22Rv1 (cell line): ENCODE measurements at regions not wholly inside any gene's neighbourhood (a gene's known extent, or its start where the extent isn't known, plus 50 kb on each side); places are given as distances from the start of the nearest gene placed in this dataset.

Experiments
- H3K27ac ChIP-seq: fragments of 450-650 bp; 2 replicates; pipeline ENCODE4 v1.5.1; 2017
- ZFX ChIP-seq: fragments of 450-650 bp; IDR thresholded peaks from 2 replicates; pipeline ENCODE4 v1.6.1; 2017; ENCODE audit warnings: antibody characterized with exemption, borderline replicate concordance
- TF ChIP-seq, protein P1 (sequence below): fragments of 450-650 bp; IDR thresholded peaks from 2 replicates; pipeline ENCODE4 v1.5.1; 2017; ENCODE audit warnings: mild to moderate bottlenecking

DNA sequence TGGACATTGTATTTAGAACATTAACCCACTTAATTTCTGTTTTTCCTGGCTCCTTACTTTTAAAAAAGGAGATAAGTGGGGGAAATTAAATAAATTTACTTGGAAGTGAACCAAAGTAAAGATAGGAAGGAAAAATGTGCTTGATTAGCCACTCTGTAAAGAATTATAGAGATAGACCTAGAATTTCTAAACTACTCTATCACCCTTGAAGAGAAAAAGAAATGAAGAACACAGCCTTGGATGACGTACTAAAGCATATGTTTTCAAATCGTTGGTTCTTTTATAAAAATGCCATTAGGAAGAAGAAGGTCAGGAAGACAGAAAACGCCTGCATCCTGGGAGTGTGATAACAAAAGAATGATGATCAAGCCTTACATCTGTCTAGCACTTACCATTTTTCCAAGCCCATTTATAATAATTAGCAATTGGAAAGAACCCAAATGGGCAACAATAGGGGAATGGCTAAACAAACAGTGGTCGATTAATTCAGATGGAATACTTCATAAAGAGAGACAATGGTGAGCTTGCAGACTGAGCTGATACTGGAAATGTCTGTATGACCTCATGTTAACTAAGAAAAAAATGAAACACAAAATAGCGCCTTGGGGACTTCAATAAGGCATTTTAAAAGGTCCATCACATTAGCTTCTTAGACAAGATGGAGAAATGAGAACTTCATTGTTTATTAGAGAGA lies 81.0 kb upstream of the LRRC55 start:
- TF ChIP-seq ZFX, result no peak
- TF ChIP-seq, protein P1, sequence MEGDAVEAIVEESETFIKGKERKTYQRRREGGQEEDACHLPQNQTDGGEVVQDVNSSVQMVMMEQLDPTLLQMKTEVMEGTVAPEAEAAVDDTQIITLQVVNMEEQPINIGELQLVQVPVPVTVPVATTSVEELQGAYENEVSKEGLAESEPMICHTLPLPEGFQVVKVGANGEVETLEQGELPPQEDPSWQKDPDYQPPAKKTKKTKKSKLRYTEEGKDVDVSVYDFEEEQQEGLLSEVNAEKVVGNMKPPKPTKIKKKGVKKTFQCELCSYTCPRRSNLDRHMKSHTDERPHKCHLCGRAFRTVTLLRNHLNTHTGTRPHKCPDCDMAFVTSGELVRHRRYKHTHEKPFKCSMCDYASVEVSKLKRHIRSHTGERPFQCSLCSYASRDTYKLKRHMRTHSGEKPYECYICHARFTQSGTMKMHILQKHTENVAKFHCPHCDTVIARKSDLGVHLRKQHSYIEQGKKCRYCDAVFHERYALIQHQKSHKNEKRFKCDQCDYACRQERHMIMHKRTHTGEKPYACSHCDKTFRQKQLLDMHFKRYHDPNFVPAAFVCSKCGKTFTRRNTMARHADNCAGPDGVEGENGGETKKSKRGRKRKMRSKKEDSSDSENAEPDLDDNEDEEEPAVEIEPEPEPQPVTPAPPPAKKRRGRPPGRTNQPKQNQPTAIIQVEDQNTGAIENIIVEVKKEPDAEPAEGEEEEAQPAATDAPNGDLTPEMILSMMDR, result no peak
- no peak overlapping the region for H3K27ac ChIP-seq

DNA sequence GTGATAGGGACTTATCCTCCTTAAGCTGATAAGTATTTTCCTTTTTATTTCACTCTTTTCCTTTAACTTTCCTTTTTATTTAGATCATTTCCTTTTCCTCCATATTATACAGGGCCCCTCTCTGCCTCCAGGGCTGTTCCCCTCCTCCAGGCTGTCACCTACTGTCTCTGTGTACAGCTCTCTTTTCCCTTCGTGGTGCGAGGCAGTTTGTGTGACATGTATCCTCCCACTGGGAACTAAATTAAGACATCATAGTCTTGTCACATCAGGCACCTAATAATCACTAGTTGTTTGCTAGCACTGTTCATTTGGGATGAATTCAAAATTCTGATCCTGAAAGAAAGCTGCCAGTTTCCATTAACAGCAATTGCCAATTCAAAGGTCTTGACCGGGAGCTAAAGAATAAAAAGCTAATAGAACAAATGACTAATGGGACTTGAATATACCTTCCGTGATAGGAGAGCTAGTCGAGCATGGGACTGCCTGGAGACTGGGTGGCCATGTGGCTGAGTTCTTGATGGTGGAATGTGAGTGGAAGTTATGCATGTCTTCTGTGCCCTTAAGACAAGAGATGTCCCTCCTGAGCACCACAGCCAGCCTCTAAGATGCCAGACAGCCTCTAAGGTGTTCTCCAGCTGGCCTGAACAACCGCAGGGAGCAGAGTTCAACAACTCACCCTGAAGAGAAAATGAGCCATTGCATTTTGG lies 77.7 kb upstream of the LRRC55 start:
- TF ChIP-seq, protein P1, result no peak
- no peak for TF ChIP-seq ZFX
- H3K27ac ChIP-seq, result no peak overlapping the region

DNA sequence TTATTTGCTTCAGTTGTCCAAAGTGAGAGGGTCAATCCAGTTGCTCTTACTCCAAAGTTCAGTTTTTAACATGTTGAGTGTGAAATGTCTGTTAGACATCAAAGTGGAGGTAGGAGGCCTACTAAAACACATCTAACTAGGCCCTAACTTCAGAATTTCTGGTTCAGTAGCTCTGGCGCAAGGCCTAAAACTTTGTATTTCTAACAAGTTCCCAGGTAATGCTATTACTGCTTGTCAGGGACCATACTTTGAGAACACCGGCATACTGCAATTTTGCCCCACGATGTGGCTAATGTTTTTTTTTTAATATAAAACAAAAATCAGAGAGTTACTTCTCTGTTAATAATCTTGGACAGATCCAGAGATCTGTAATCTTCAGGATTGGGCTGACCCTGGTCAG lies 72.4 kb upstream of the LRRC55 start:
- H3K27ac ChIP-seq, result no peak overlapping the region
- no peak for TF ChIP-seq ZFX

DNA sequence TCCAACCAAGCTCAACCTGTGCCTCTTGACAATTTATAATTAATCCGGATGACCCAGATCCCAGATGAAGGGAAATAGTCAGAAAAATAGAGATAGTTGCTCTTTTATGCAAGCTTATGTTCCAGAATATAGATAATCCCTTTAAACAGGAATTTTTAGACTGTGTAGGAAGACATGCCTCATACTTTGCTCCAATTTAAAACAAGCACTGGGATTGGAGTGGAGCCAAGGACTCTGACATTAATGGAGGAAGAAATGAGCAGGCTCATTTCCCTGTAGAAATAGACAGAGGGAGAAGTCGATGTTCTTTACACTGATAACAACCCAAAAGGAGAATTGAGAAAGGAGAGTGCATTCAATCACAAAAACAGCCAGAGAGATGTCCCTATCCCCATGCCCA lies 70.1 kb upstream of the LRRC55 start:
- no peak overlapping the region for H3K27ac ChIP-seq
- no peak for TF ChIP-seq ZFX
- TF ChIP-seq, protein P1, result no peak

DNA sequence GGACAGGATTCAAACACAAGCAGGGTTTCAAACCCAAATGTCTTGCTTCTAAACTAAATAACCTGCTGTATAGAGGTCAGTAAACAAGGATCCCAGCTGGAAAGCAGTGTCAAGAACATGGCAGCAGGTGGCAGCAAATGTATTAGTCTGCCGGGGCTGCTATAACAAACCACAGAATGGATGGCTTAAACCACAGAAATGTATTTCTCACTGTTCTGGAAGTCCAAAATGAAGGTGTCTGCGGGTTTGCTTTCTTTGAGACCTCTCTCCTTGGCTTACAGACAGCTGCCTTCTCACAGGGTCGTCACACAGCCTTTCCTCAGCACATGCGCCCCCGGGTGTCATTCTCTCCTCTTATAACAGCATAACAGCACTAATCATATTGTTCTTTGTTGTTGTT lies 65.1 kb upstream of the LRRC55 start:
- no peak overlapping the region for H3K27ac ChIP-seq
- TF ChIP-seq ZFX, result no peak
- TF ChIP-seq, protein P1, result peak; percentile 75

DNA sequence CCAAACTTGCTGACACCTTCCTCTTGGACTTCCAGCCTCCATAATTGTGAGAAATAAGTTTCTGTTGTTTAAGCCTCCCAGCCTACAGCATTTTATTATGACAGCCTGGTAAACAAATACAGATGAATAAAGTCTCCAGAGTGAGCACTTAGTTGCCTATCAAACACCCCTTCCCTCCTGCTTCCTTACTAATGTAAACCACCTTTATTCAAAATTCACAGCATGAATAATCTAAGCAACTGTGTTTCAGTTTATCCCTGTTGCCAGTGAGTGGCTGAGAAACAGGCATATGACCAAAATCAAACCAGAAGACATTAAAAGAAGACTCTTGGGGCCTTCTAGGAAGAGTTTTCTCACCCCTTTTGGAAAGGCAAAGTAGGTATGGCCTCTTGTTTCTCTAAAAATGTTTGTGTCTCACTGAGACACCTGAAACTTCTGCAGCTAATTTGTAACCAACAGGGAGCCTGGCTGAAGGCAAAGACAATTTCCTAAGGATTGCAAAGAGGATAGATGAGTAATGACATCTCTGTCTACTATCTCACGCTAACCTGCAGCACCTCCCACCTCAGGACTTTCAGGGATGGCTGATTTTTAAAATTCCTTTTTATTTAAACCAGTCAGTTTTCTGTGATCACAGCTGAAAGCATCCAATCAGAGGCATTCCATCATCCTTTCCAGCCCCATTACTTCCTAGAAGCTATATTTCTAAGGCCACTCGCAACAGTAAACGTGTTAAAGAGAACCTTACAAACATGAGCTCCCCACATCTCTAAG lies 61.4 kb upstream of the LRRC55 start:
- H3K27ac ChIP-seq, result no peak overlapping the region
- TF ChIP-seq ZFX, result no peak
- TF ChIP-seq, protein P1, result no peak

DNA sequence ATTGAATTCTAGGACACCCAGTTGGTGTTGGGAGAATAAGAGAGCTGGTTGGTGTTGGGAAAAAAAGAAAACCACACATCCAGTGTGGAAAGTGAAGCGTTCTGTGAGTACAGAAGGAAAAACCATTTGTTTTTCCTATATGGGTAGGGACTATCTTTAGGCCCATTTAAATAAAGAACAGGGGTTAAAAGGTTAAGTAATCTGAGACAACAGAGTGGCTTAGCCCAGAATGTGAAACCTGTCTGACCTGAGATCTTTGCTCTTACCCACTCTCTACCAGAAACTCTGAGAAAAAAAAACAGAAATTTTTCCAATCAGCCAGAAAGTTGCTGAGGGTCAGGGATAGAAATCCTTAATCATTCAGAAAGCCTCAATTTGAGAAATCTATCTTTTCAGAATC lies 59.8 kb upstream of the LRRC55 start:
- no peak overlapping the region for H3K27ac ChIP-seq
- no peak for TF ChIP-seq ZFX
- TF ChIP-seq, protein P1, result no peak
